WTC11 (cell line): ENCODE measurements at regions not wholly inside any gene's neighbourhood (a gene's known extent, or its start where the extent isn't known, plus 50 kb on each side); places are given as distances from the start of the nearest gene placed in this dataset.

Source experiments
- ATF1 ChIP-seq: sonication (generic); formaldehyde crosslinking; IDR thresholded peaks from 2 replicates; pipeline ENCODE4 v1.8.1; 2023; ENCODE audit warnings: mild to moderate bottlenecking, moderate library complexity, missing genetic modification reagents
- ATF2 ChIP-seq: sonication (generic); formaldehyde crosslinking; IDR thresholded peaks from 2 replicates; pipeline ENCODE4 v1.8.1; 2022; ENCODE audit warnings: low read depth, missing genetic modification reagents, borderline replicate concordance
- CREM ChIP-seq: sonication (generic); formaldehyde crosslinking; IDR thresholded peaks from 2 replicates; pipeline ENCODE4 v1.8.1; 2022; ENCODE audit warnings: mild to moderate bottlenecking, missing genetic modification reagents, moderate library complexity
- CTCF ChIP-seq: fragments of 200-600 bp; IDR thresholded peaks from 2 replicates; pipeline ENCODE4 v1.8.0; 2022; ENCODE audit warnings: antibody characterized with exemption
- FOXJ3 ChIP-seq: sonication (generic); formaldehyde crosslinking; IDR thresholded peaks from 2 replicates; pipeline ENCODE4 v1.9.0; 2021; ENCODE audit warnings: missing genetic modification reagents, mild to moderate bottlenecking, borderline replicate concordance
- SMAD4 ChIP-seq: sonication (generic); formaldehyde crosslinking; IDR thresholded peaks from 2 replicates; pipeline ENCODE4 v1.8.0; 2022; ENCODE audit warnings: mild to moderate bottlenecking, missing genetic modification reagents
- ZNF416 ChIP-seq: fragments of 250-450 bp; sonication (Bioruptor Pico); IDR thresholded peaks from 2 replicates; pipeline ENCODE4 v1.9.0; 2021; ENCODE audit warnings: mild to moderate bottlenecking, inconsistent platforms
- TF ChIP-seq, protein P1 (sequence below): fragments of 250-450 bp; sonication (Bioruptor Pico); IDR thresholded peaks from 2 replicates; pipeline ENCODE4 v1.8.0; 2021; ENCODE audit warnings: mild to moderate bottlenecking

DNA sequence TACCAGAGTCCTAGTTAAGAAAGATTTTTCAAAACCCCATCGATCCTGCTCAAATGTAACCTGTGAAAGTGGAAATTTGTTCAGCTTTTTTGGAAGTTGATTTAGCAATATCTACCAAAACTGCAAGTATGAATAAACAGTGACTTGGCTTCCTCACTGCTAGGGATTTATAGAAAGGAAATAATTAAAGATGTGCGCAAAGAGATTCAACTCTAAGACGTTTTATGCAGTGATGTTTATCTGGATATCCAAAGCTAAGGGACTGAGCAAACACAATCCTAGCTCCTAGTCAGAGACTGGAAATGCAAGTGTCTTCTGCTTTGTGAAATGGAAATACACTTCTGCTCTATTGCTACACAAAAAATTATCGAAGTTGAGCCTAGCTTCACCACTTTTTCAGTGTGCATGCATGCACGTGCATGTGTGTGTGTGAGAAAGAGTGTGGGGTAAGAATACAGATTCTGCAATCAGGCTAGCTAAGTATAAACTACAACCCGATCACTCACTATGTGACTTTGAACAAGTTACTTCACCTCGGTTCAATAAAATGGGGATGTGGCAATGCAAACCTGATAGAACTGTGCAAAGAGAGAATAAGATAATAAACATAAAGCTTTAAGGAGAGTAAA lies 52.1 kb upstream of the FOXF1 start:
- TF ChIP-seq, protein P1, sequence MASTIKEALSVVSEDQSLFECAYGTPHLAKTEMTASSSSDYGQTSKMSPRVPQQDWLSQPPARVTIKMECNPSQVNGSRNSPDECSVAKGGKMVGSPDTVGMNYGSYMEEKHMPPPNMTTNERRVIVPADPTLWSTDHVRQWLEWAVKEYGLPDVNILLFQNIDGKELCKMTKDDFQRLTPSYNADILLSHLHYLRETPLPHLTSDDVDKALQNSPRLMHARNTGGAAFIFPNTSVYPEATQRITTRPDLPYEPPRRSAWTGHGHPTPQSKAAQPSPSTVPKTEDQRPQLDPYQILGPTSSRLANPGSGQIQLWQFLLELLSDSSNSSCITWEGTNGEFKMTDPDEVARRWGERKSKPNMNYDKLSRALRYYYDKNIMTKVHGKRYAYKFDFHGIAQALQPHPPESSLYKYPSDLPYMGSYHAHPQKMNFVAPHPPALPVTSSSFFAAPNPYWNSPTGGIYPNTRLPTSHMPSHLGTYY (CRISPR knock-in tag), result no peak
- TF ChIP-seq CTCF (no peak), CREM (CRISPR knock-in tag) (no peak), ZNF416 (CRISPR knock-in tag) (no peak), ATF1 (CRISPR knock-in tag) (no peak), FOXJ3 (CRISPR knock-in tag) (no peak), ATF2 (CRISPR knock-in tag) (no peak), SMAD4 (CRISPR knock-in tag) (no peak)
